PC-3 (cell line): ENCODE measurements at regions not wholly inside any gene's neighbourhood (a gene's known extent, or its start where the extent isn't known, plus 50 kb on each side); places are given as distances from the start of the nearest gene placed in this dataset.

Experiments
- CTCF ChIP-seq: fragments of 300-600 bp; sonication (generic); conservative IDR thresholded peaks from 2 replicates; pipeline ENCODE4 v1.5.1; 2017; ENCODE audit warnings: antibody characterized with exemption, low read depth, mild to moderate bottlenecking, low read length
- EZH2 ChIP-seq: fragments of 300-600 bp; sonication (generic); IDR thresholded peaks from one replicate; pipeline ENCODE4 v1.6.1; 2017; ENCODE audit warnings: antibody characterized with exemption, mild to moderate bottlenecking, low read length; ENCODE audit not compliant: unreplicated experiment

- no peak for TF ChIP-seq CTCF
- TF ChIP-seq EZH2: no peak
Observed at GRCh38 chr5:21689587-21689986, 1163.6 kb downstream of the CDH12 start.
